ENCODE measurements at regions not wholly inside any gene's neighbourhood (a gene's known extent, or its start where the extent isn't known, plus 50 kb on each side); places are given as distances from the start of the nearest gene placed in this dataset.
"Not testable (repeated sequence)": the region's sequence is repeated elsewhere in the genome, so short reads cannot be mapped to it uniquely, and the experiment has no call there.

DNA sequence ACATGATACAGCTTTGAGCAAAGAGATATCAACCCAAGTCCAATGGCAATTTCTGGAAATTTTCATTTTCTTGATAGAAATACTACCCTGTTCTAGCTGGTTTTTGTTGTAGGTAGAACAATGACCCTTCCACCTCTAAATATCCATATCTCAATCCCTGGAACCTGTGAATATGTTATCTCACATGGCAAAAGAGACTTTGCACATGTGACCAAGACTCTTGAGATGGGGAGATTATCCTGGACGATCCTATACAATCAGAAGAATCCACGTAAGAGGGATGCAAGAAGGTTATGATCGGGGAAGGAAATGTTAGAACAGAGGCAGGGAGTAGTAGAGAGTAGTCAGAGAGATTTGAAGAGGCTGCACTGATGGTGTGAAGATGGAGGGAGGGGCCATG lies 124.9 kb downstream of the CCDC71L start:
- Histone ChIP-seq H3K4me2 (ENCODE audit: low read length) (no peak overlapping the region), H2BK120ac (ENCODE audit: insufficient read depth, low read length, poor library complexity) (no peak overlapping the region), H4K91ac (ENCODE audit: low read depth, low read length) (no peak overlapping the region), H2BK5ac (ENCODE audit: low read depth, low read length, poor library complexity) (no peak overlapping the region), H4K12ac (ENCODE audit: low read depth, low read length) (no peak overlapping the region), H3K79me1 (ENCODE audit: low read length) (no peaks in the 10 kb centered on the region), H3K79me2 (ENCODE audit: control insufficient read depth, insufficient read depth, low read length, poor library complexity) (no peaks in the 10 kb centered on the region), H3K27ac (ENCODE audit: low read depth, low read length) (no peak overlapping the region), H3K18ac (ENCODE audit: low read length) (no peak overlapping the region), H3K27me3 (ENCODE audit: insufficient read depth, low read length) (no peaks in the 10 kb centered on the region), H2AFZ (ENCODE audit: insufficient read depth, low read length, poor library complexity) (no peak overlapping the region), H3K9ac (ENCODE audit: low read length) (no peak overlapping the region), H4K8ac (ENCODE audit: low read depth, low read length) (no peak overlapping the region), H3K4me1 (ENCODE audit: control insufficient read depth in 1 of 2, insufficient read depth in 2 of 2, low read length in 2 of 2) (no peaks in the 10 kb centered on the region), H2AK5ac (ENCODE audit: low read length) (no peak overlapping the region), H3K4me3 (ENCODE audit: low read depth, low read length) (no peak overlapping the region), H3K14ac (ENCODE audit: low read length) (no peak overlapping the region), H3K4ac (ENCODE audit: low read depth, low read length) (no peak overlapping the region), H2BK12ac (ENCODE audit: low read length) (no peak overlapping the region), H3K36me3 (ENCODE audit: control insufficient read depth in 1 of 2, insufficient read depth in 2 of 2, low read length in 2 of 2) (peaks cover 0 to 1% of the 10 kb centered on the region in 2 experiments), H3K23ac (ENCODE audit: low read length) (no peak overlapping the region), H3K9me3 (ENCODE audit: insufficient read depth, low read depth, low read length) (no peaks in the 10 kb centered on the region)
- no peak for DNase-seq
- no CpG with 5 or more reads among the region's 3 CpGs for WGBS (ENCODE audit: extremely low coverage, insufficient coverage, insufficient read length)

DNA sequence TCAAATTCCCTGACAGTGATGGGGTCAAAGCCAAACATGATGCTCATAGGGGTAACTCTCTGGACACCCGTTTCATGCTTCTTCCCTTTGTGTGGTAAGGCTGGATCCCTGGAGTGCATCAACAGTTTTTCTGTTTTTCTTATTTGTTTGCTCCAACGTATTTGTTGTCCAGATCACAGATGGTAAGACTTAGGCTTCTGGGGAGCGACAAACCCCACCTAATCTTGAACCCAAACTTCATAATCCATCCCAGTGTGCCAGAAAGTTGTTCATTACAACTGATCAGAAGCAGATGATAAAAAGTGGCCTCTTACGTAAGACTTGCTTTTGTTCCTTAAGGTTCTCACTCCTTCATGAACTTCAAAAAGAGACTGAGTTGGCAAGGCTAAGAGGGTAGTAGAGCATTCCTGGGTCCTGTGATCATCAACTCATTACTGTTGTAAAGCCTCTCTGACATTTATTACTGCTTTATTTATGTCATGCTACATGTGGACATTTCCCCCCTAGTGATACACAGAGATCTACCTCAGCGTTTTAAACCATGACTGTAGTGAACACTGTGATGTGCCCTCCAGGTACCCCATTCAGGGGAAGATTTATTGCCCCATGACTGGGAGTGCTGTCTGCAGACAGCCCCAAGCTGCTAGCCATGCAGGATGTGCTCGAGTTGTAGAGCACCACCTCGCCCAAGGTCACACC lies 125.6 kb downstream of the CCDC71L start:
- H3K9ac ChIP-seq (ENCODE audit: low read length) = no peak overlapping the region
- H3K36me3 ChIP-seq (ENCODE audit: control insufficient read depth in 1 of 2, insufficient read depth in 2 of 2, low read length in 2 of 2) = peaks cover 0 to 1% of the 10 kb centered on the region in 2 experiments
- H3K27me3 ChIP-seq (ENCODE audit: insufficient read depth, low read length) = no peaks in the 10 kb centered on the region
- no peak overlapping the region for H3K4me3 ChIP-seq (ENCODE audit: low read depth, low read length)
- no peak overlapping the region for H2BK12ac ChIP-seq (ENCODE audit: low read length)
- no peak overlapping the region for H4K91ac ChIP-seq (ENCODE audit: low read depth, low read length)
- no peak overlapping the region for H3K18ac ChIP-seq (ENCODE audit: low read length)
- H3K4me1 ChIP-seq (ENCODE audit: control insufficient read depth in 1 of 2, insufficient read depth in 2 of 2, low read length in 2 of 2) = no peaks in the 10 kb centered on the region
- H3K14ac ChIP-seq (ENCODE audit: low read length) = no peak overlapping the region
- no peaks in the 10 kb centered on the region for H3K9me3 ChIP-seq (ENCODE audit: insufficient read depth, low read depth, low read length)
- H2BK5ac ChIP-seq (ENCODE audit: low read depth, low read length, poor library complexity) = no peak overlapping the region
- no peak overlapping the region for H3K4me2 ChIP-seq (ENCODE audit: low read length)
- H3K4ac ChIP-seq (ENCODE audit: low read depth, low read length) = no peak overlapping the region
- H2AFZ ChIP-seq (ENCODE audit: insufficient read depth, low read length, poor library complexity) = no peak overlapping the region
- H3K23ac ChIP-seq (ENCODE audit: low read length) = no peak overlapping the region
- H4K8ac ChIP-seq (ENCODE audit: low read depth, low read length) = no peak overlapping the region
- H2AK5ac ChIP-seq (ENCODE audit: low read length) = no peak overlapping the region
- no peak overlapping the region for H4K12ac ChIP-seq (ENCODE audit: low read depth, low read length)
- H3K27ac ChIP-seq (ENCODE audit: low read depth, low read length) = no peak overlapping the region
- no peaks in the 10 kb centered on the region for H3K79me2 ChIP-seq (ENCODE audit: control insufficient read depth, insufficient read depth, low read length, poor library complexity)
- no peak overlapping the region for H2BK120ac ChIP-seq (ENCODE audit: insufficient read depth, low read length, poor library complexity)
- no CpG with 5 or more reads among the region's 7 CpGs for WGBS (ENCODE audit: extremely low coverage, insufficient coverage, insufficient read length)
- DNase-seq = no peak
- H3K79me1 ChIP-seq (ENCODE audit: low read length) = no peaks in the 10 kb centered on the region

- Histone ChIP-seq H3K79me1 (ENCODE audit: low read length) (no peaks in the 10 kb centered on the region), H3K18ac (ENCODE audit: low read length) (no peak overlapping the region), H3K27ac (ENCODE audit: low read depth, low read length) (no peak overlapping the region), H3K4me3 (ENCODE audit: low read depth, low read length) (no peak overlapping the region), H3K4me2 (ENCODE audit: low read length) (no peak overlapping the region), H3K9ac (ENCODE audit: low read length) (no peak overlapping the region), H2AK5ac (ENCODE audit: low read length) (no peak overlapping the region), H3K9me3 (ENCODE audit: insufficient read depth, low read depth, low read length) (no peaks in the 10 kb centered on the region), H3K4ac (ENCODE audit: low read depth, low read length) (no peak overlapping the region), H2BK12ac (ENCODE audit: low read length) (no peak overlapping the region), H3K14ac (ENCODE audit: low read length) (no peak overlapping the region), H2AFZ (ENCODE audit: insufficient read depth, low read length, poor library complexity) (no peak overlapping the region), H3K27me3 (ENCODE audit: insufficient read depth, low read length) (no peaks in the 10 kb centered on the region), H4K91ac (ENCODE audit: low read depth, low read length) (no peak overlapping the region), H3K23ac (ENCODE audit: low read length) (no peak overlapping the region), H4K12ac (ENCODE audit: low read depth, low read length) (no peak overlapping the region), H3K79me2 (ENCODE audit: control insufficient read depth, insufficient read depth, low read length, poor library complexity) (no peaks in the 10 kb centered on the region), H3K4me1 (ENCODE audit: control insufficient read depth in 1 of 2, insufficient read depth in 2 of 2, low read length in 2 of 2) (no peaks in the 10 kb centered on the region), H4K8ac (ENCODE audit: low read depth, low read length) (no peak overlapping the region), H2BK5ac (ENCODE audit: low read depth, low read length, poor library complexity) (no peak overlapping the region), H2BK120ac (ENCODE audit: insufficient read depth, low read length, poor library complexity) (no peak overlapping the region), H3K36me3 (ENCODE audit: control insufficient read depth in 1 of 2, insufficient read depth in 2 of 2, low read length in 2 of 2) (peaks cover 0 to 1% of the 10 kb centered on the region in 2 experiments)
- DNase-seq = no peak
- no CpG with 5 or more reads among the region's 8 CpGs for WGBS (ENCODE audit: extremely low coverage, insufficient coverage, insufficient read length)
Measured at GRCh38 chr7:106534271-106534846, 126.6 kb downstream of the CCDC71L start.

- H3K27ac ChIP-seq (ENCODE audit: low read depth, low read length); H3K4me3 ChIP-seq (ENCODE audit: low read depth, low read length); H3K23ac ChIP-seq (ENCODE audit: low read length); H2AFZ ChIP-seq (ENCODE audit: insufficient read depth, low read length, poor library complexity); DNase-seq; H4K8ac ChIP-seq (ENCODE audit: low read depth, low read length); H2BK120ac ChIP-seq (ENCODE audit: insufficient read depth, low read length, poor library complexity); H3K79me2 ChIP-seq (ENCODE audit: control insufficient read depth, insufficient read depth, low read length, poor library complexity); H3K4me1 ChIP-seq (ENCODE audit: control insufficient read depth in 1 of 2, insufficient read depth in 2 of 2, low read length in 2 of 2); H3K4ac ChIP-seq (ENCODE audit: low read depth, low read length); H3K14ac ChIP-seq (ENCODE audit: low read length); H3K27me3 ChIP-seq (ENCODE audit: insufficient read depth, low read length); H3K18ac ChIP-seq (ENCODE audit: low read length); H2BK5ac ChIP-seq (ENCODE audit: low read depth, low read length, poor library complexity); H2AK5ac ChIP-seq (ENCODE audit: low read length); H4K12ac ChIP-seq (ENCODE audit: low read depth, low read length); H3K79me1 ChIP-seq (ENCODE audit: low read length); H3K9me3 ChIP-seq (ENCODE audit: insufficient read depth, low read depth, low read length); H3K9ac ChIP-seq (ENCODE audit: low read length); H2BK12ac ChIP-seq (ENCODE audit: low read length); H3K36me3 ChIP-seq (ENCODE audit: control insufficient read depth in 1 of 2, insufficient read depth in 2 of 2, low read length in 2 of 2); H3K4me2 ChIP-seq (ENCODE audit: low read length); H4K91ac ChIP-seq (ENCODE audit: low read depth, low read length): not testable (repeated sequence)
- no CpG with 5 or more reads among the region's 5 CpGs for WGBS (ENCODE audit: extremely low coverage, insufficient coverage, insufficient read length)
Measured at GRCh38 chr7:106530183-106530582, 130.8 kb downstream of the CCDC71L start.
